ENCODE measurements at regions not wholly inside any gene's neighbourhood (a gene's known extent, or its start where the extent isn't known, plus 50 kb on each side); places are given as distances from the start of the nearest gene placed in this dataset.

- TF ChIP-seq POLR2A (IDR thresholded peaks at IDR 0.05; ENCODE audit: low read length) (no peak), GATA1 (IDR thresholded peaks at IDR 0.05; ENCODE audit: low read depth, low read length) (no peak)
Measured at GRCh38 chr3:103511891-103512290, 1077.1 kb downstream of the ZPLD1 start.
